Memory B cell (primary cell): ENCODE measurements at regions not wholly inside any gene's neighbourhood (a gene's known extent, or its start where the extent isn't known, plus 50 kb on each side); places are given as distances from the start of the nearest gene placed in this dataset.
"Not testable (repeated sequence)": the region's sequence is repeated elsewhere in the genome, so short reads cannot be mapped to it uniquely, and the experiment has no call there.

Experiments used
- ATAC-seq: fragments of 150-1000 bp; cut with Tn5 transposase; 2 replicates; pipeline ENCODE4 v1.10.0; 2021; ENCODE audit warnings: low read depth, mild to moderate bottlenecking, moderate library complexity
- DNase-seq, 2 donors: peaks; one replicate each; pipeline ENCODE4 v3.0.0; 2022; ENCODE audit warnings: low spot score in 2 of 2
- H3K27ac Mint-ChIP-seq: one replicate; pipeline ENCODE4 v1.8.0; 2022; ENCODE audit warnings: mild to moderate bottlenecking, moderate library complexity, mixed read lengths
- H3K27me3 Mint-ChIP-seq: one replicate; pipeline ENCODE4 v1.8.0; 2022; ENCODE audit warnings: mixed read lengths
- H3K36me3 Mint-ChIP-seq: one replicate; pipeline ENCODE4 v1.8.0; 2022; ENCODE audit warnings: mild to moderate bottlenecking, mixed read lengths
- H3K4me1 Mint-ChIP-seq: one replicate; pipeline ENCODE4 v1.8.0; 2022; ENCODE audit warnings: mixed read lengths
- H3K4me3 Mint-ChIP-seq: one replicate; pipeline ENCODE4 v1.8.0; 2022; ENCODE audit warnings: mild to moderate bottlenecking, moderate library complexity, mixed read lengths
- H3K9me3 Mint-ChIP-seq: one replicate; pipeline ENCODE4 v1.8.0; 2022; ENCODE audit warnings: mixed read lengths

DNA sequence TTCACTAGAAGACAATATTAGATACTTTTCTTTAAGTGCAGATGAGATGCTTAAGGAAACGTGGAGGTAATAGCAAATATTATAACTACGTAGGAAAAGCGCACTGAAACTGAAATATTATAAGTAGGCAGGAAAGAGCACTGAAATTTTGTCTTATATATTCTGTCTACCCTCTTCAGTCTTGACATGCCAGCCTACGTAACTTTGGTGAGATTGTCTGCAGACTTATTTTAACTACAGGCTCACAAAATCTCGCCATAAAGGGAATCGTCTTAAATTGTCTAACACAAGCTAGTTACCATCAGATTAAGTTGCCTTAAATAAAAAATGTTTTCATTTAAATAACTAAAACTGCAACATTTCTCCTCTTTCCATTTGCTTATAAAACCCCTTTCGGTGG lies 280.1 kb upstream of the PTER start:
- DNase-seq (no peak), ATAC-seq (no peak)
- Mint-ChIP-seq H3K27ac (no peak overlapping the region), H3K9me3 (peaks cover 5% of the 10 kb centered on the region), H3K27me3 (no peaks in the 10 kb centered on the region), H3K4me3 (no peak overlapping the region), H3K36me3 (no peaks in the 10 kb centered on the region), H3K4me1 (no peaks in the 10 kb centered on the region)

DNA sequence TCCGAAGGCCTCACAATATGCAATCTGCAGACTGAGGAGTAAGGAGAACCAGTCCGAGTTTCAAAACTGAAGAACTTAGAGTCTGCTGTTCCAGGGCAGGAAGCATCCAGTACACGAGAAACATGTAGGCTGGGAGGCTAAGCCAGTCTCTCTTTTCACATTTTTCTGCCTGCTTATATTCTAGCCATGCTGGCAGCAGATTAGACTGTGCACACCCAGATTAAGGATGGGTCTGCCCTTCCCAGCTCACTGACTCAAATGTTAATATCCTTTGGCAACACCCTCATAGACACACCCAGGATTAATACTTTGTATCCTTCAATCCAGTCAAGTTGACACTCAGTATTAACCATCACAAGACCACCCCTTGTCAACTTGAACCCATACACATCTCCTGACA lies 271.7 kb upstream of the PTER start:
- not testable (repeated sequence) for H3K4me3 Mint-ChIP-seq, ATAC-seq, DNase-seq, H3K27me3 Mint-ChIP-seq, H3K27ac Mint-ChIP-seq, H3K36me3 Mint-ChIP-seq, H3K4me1 Mint-ChIP-seq
- H3K9me3 Mint-ChIP-seq, result peaks cover 13% of the 10 kb centered on the region

DNA sequence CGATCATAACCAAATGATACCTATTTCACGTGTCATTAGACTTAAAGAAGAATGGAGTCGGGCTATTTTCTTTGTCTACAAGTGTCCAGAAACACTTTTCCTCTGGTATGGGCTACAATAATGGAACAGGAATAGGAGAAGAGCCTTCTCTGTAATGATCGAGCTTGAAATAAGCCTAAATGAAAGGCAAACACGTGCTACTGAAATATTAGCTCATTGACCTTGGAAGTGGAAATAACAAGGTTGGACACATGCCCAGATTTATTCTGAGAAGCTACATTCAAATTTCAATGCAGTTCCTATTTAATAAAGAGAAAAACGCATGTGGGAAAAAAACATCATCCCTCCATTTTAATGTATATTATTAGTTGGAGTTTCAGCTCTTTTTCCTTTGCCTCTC lies 254.7 kb upstream of the PTER start:
- H3K9me3 Mint-ChIP-seq, result peaks cover 3% of the 10 kb centered on the region

DNA sequence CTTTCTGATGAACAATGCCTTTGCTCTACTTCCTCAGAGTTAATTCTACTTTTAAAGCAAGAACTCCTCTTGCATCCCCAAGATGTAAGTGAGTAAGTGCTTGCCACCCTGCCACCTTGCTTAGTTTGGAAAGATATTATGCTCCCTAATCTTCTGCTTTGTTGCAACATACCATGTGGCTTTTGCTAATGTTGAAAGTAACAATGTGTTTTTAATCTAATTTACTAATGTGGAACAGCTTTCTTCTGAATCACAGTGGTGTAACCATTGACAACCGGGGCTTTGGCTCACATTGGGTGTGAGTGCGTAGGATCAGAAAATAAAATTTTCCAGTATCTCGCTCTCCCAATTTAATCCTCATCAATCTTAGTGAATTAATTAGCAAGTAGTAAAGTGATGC lies 254.1 kb upstream of the PTER start:
- Mint-ChIP-seq H3K9me3 (peaks cover 3% of the 10 kb centered on the region), H3K27ac (no peak overlapping the region), H3K36me3 (no peaks in the 10 kb centered on the region), H3K4me3 (no peak overlapping the region), H3K27me3 (no peaks in the 10 kb centered on the region), H3K4me1 (no peaks in the 10 kb centered on the region)
- no peak for ATAC-seq
- DNase-seq, result no peak

More for the DNA sequence above, 254.7 kb upstream of the PTER start:
- no peak overlapping the region for H3K27ac Mint-ChIP-seq
- no peak for DNase-seq
- no peaks in the 10 kb centered on the region for H3K4me1 Mint-ChIP-seq
- H3K4me3 Mint-ChIP-seq, result no peak overlapping the region
- ATAC-seq, result no peak
- H3K36me3 Mint-ChIP-seq, result no peaks in the 10 kb centered on the region
- no peaks in the 10 kb centered on the region for H3K27me3 Mint-ChIP-seq

DNA sequence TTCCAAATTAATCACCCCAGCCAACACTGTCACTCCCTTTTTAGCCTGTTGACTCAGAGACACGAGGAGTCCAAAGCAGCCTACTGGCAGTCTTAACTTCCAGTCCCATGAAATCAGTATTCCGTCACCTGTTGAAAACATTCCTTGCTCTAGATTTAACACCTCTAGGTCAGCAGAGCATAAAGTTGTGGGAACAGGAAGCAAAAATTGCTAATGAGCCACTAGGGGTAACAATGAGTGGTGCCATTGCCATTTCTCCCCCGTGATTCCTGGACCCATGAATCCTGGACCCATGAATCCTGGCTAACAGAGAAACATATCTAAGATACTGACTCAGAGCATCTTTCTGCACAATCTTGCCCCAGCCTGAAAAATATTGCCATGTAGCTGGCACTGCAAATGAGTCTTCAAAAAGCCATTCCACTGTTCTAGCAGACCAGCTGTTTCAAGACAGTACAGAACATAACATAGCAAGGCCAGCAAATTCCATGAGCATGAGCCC lies 252.7 kb upstream of the PTER start:
- no peaks in the 10 kb centered on the region for H3K36me3 Mint-ChIP-seq
- no peak overlapping the region for H3K27ac Mint-ChIP-seq
- no peaks in the 10 kb centered on the region for H3K27me3 Mint-ChIP-seq
- H3K4me3 Mint-ChIP-seq, result no peak overlapping the region
- peaks cover 3% of the 10 kb centered on the region for H3K9me3 Mint-ChIP-seq
- no peak for DNase-seq
- ATAC-seq, result no peak
- no peaks in the 10 kb centered on the region for H3K4me1 Mint-ChIP-seq

DNA sequence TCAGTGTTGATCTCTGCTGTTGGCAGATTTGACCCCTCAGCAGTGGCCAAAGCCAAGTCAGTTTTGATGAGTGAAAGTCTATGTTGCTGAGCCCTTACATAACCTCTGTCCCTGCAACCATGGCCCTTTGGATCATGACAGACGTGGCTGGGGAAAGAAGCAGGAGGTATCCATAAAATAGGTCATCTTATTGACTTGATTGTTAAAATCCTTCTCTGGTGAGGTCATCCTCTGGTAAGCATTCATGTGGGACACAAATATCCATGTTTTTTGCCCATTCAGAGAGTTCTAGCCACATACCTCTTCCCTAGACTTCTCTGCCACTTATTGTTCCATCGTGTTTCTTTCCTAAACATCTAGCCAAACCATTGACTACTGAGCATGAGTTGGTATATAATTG lies 251.9 kb upstream of the PTER start:
- H3K9me3 Mint-ChIP-seq, result no peaks in the 10 kb centered on the region
- ATAC-seq, result no peak
- H3K4me3 Mint-ChIP-seq, result no peak overlapping the region
- no peaks in the 10 kb centered on the region for H3K27me3 Mint-ChIP-seq
- H3K27ac Mint-ChIP-seq, result no peak overlapping the region
- H3K36me3 Mint-ChIP-seq, result no peaks in the 10 kb centered on the region
- H3K4me1 Mint-ChIP-seq, result no peaks in the 10 kb centered on the region
- no peak for DNase-seq

DNA sequence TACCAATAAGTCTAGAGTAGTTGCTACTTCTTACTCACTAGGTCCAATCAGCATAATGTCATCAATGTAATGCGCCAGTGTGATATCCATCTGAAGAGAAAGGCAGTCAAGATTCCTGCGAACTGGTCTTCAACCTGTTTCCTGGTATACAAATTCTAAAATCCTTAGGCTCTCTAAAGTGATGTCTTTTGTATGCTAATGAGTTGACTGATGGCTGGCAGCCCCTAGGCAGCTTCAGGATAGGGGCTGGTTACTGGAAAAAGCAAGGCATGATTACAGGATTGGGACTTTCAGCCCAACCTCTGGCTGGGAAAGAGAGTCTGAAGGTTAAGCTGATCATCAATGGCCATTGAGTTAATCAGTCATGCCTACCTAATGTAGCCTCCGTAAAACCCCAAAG lies 250.2 kb upstream of the PTER start:
- H3K27me3 Mint-ChIP-seq, result no peaks in the 10 kb centered on the region
- no peak for DNase-seq
- H3K4me3 Mint-ChIP-seq, result no peak overlapping the region
- no peaks in the 10 kb centered on the region for H3K4me1 Mint-ChIP-seq
- H3K27ac Mint-ChIP-seq, result no peak overlapping the region
- no peak for ATAC-seq
- no peaks in the 10 kb centered on the region for H3K9me3 Mint-ChIP-seq
- H3K36me3 Mint-ChIP-seq, result no peaks in the 10 kb centered on the region

DNA sequence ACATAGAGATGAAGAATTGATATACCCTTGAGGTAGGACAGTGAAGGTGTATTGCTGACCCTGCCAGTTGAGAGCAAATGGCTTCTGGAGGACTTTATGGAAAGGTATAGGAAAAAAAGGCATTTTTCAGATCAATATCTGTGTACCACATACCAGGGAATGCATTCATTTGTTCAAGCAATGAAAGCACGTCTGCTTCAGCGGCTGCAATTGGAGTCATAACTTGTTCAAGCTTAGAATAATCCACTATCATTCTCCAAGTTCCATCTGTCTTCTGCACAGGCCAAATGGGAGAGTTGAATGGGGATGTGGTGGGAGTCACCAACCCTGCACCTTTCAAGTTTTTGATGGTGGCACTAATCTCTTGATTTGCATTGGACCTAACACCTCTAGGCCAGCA lies 249.6 kb upstream of the PTER start:
- Mint-ChIP-seq H3K27me3 (no peaks in the 10 kb centered on the region), H3K27ac (no peak overlapping the region), H3K4me3 (no peak overlapping the region), H3K9me3 (no peaks in the 10 kb centered on the region), H3K36me3 (no peaks in the 10 kb centered on the region), H3K4me1 (no peaks in the 10 kb centered on the region)
- no peak for ATAC-seq
- no peak for DNase-seq

DNA sequence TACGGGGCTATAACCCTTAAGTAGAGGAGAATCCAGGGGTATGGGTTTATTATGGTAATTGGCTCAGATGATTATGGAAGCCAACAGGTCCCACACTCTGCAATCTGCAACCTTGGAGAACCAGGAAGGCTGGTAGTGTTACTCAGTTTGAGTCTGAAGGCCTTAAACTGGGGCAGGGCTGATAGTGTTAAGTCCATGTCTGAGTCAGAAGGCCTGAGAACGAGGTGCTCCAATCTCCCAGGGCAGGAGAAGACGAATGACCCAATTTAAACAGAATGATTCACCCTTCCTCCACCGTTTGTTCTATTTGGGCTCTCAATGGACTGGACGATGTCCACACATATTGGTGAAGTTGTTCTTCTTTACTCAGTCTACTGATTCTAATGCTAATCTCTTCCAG lies 244.5 kb upstream of the PTER start:
- H3K27me3 Mint-ChIP-seq, result peaks cover 1% of the 10 kb centered on the region
- H3K4me3 Mint-ChIP-seq, result no peak overlapping the region
- DNase-seq (no peak), ATAC-seq (no peak)
- H3K36me3 Mint-ChIP-seq, result no peaks in the 10 kb centered on the region
- no peak overlapping the region for H3K27ac Mint-ChIP-seq
- no peaks in the 10 kb centered on the region for H3K4me1 Mint-ChIP-seq
- H3K9me3 Mint-ChIP-seq, result no peaks in the 10 kb centered on the region

DNA sequence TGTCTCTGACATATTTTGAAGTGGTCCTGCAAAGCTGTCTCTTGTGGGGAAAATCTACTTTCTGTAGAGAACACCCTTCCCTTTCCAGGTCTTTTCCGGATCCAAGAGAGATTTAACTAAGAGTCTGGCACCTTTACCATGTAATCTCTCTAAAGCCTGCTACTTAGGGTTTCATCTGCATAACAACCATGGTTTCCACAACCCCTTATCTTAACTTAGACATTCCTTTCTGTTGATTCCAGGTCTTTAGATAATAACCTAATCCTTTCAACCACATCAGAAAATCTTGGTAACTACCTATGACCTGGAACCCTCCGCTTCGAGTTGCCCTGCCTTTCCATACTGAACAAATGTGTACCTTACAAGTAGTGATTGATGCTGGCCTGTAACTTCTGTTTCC lies 243.6 kb upstream of the PTER start:
- no peak overlapping the region for H3K27ac Mint-ChIP-seq
- no peaks in the 10 kb centered on the region for H3K9me3 Mint-ChIP-seq
- peaks cover 1% of the 10 kb centered on the region for H3K27me3 Mint-ChIP-seq
- ATAC-seq (no peak), DNase-seq (no peak)
- no peaks in the 10 kb centered on the region for H3K36me3 Mint-ChIP-seq
- H3K4me1 Mint-ChIP-seq, result no peaks in the 10 kb centered on the region
- H3K4me3 Mint-ChIP-seq, result no peak overlapping the region

DNA sequence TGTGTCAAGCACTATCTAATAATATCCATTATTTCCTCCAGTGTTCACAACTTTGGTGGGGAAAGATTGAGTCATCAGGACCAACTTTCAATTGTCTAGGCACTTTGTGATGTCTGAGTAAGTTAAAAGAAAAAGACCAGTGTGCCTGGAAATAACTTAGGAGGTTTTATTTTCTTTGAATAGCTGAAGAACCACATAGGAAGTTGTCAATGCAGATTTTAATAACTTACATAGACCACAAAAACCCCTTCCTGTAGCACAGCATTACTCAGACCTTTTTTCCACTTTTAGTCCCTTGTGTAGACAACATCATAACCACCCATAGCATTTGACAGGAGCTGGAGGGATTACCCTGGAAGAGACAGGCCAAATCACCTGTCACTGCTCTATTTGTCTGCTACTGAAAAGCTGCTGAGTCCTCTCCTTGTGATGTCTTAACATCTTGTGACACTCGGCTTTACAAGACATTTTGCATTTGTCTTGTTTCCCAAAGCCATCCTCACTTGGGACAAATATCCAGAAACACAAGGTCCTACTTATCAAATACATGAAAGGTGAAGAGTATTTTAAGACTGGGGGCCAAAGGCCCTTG lies 241.5 kb upstream of the PTER start:
- no peaks in the 10 kb centered on the region for H3K36me3 Mint-ChIP-seq
- ATAC-seq (no peak), DNase-seq (no peak)
- H3K27ac Mint-ChIP-seq, result no peak overlapping the region
- no peaks in the 10 kb centered on the region for H3K4me1 Mint-ChIP-seq
- peaks cover 1% of the 10 kb centered on the region for H3K27me3 Mint-ChIP-seq
- H3K4me3 Mint-ChIP-seq, result no peak overlapping the region
- H3K9me3 Mint-ChIP-seq, result no peaks in the 10 kb centered on the region

DNA sequence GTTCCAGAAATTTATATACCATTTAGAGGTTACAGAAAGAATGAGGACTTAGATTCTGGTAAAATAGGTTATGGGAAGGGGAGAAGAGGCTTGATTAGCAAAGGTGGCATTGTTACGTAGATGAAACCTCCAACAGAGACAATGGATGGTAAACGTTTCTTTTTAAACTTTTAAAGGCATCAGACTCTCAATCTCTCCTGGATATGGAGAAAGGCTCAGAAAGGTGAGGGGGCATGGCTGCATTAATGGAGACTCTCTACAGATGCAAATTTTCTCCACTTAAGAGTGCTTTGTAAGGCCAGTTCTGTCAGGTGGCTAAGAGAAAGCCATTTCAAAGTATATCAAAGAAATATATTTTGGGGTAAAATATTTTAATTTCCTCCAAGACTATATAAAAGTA lies 240.9 kb upstream of the PTER start:
- no peak overlapping the region for H3K27ac Mint-ChIP-seq
- no peak overlapping the region for H3K4me3 Mint-ChIP-seq
- no peaks in the 10 kb centered on the region for H3K4me1 Mint-ChIP-seq
- DNase-seq (no peak), ATAC-seq (no peak)
- H3K36me3 Mint-ChIP-seq, result no peaks in the 10 kb centered on the region
- H3K9me3 Mint-ChIP-seq, result no peaks in the 10 kb centered on the region
- H3K27me3 Mint-ChIP-seq, result peaks cover 1% of the 10 kb centered on the region

DNA sequence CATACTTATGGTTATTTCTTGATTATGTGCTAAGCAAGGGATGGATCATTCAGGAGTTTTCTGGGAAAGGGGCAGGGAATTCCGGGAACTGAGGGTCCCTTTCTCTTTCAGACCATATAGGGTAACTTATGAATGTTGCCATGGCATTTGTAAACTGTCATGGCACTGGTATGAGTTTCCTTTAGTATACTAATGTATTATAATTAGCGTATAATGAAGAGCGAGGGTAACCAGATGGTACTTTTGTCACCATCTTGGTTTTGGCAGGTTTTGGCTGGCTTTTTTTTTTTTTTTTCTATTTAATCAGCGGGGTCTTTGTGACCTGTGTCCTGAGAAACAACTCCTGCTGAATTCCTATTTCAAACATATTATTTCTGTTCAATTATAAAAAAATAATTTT lies 237.6 kb upstream of the PTER start:
- no peak overlapping the region for H3K4me3 Mint-ChIP-seq
- no peaks in the 10 kb centered on the region for H3K36me3 Mint-ChIP-seq
- no peaks in the 10 kb centered on the region for H3K4me1 Mint-ChIP-seq
- peaks cover 4% of the 10 kb centered on the region for H3K9me3 Mint-ChIP-seq
- no peak overlapping the region for H3K27ac Mint-ChIP-seq
- no peaks in the 10 kb centered on the region for H3K27me3 Mint-ChIP-seq
- no peak for DNase-seq
- ATAC-seq, result no peak

DNA sequence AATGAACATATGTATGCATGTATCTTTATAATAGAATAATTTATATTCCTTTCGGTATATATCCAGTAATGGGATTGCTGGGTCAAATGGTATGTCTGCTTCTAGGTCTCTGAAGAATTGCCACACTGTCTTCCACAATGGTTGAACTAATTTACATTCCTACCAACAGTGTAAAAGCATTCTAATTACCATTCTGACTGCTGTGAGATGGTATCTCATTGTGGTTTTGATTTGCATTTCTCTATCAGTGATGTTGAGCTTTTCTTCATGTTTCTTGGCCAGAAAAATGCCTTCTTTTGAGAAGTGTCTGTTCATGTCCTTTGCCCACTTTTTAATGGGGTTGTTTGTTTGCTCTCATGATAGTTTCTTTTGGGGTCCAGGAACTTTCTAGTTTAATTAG lies 213.2 kb upstream of the PTER start:
- H3K4me3 Mint-ChIP-seq, ATAC-seq, H3K4me1 Mint-ChIP-seq, DNase-seq, H3K27ac Mint-ChIP-seq, H3K27me3 Mint-ChIP-seq, H3K36me3 Mint-ChIP-seq: not testable (repeated sequence)
- H3K9me3 Mint-ChIP-seq, result peaks cover 16% of the 10 kb centered on the region

DNA sequence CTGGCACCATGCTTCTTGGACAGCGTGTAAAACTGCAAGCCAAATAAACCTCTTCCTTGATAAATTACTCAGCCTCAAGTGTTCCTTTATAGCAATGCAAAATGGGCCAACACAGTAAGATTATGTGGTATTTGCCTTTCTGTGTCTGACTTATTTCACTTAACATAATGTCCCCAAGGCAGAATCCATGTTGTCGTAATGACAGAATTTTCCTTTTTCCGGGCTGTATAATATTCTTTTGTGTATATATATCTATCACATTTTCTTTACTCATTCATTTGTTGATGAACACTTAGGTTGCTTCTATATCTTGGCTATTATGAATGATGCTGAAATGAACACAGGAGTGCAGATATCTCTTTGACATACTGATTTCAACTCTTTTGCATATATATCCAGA lies 209.1 kb upstream of the PTER start:
- no peak for DNase-seq
- no peak for ATAC-seq
- H3K36me3 Mint-ChIP-seq, result no peaks in the 10 kb centered on the region
- H3K4me1 Mint-ChIP-seq, result no peaks in the 10 kb centered on the region
- H3K9me3 Mint-ChIP-seq, result peaks cover 9% of the 10 kb centered on the region
- H3K27ac Mint-ChIP-seq, result no peak overlapping the region
- no peaks in the 10 kb centered on the region for H3K27me3 Mint-ChIP-seq
- no peak overlapping the region for H3K4me3 Mint-ChIP-seq
